ENCODE measurements at regions not wholly inside any gene's neighbourhood (a gene's known extent, or its start where the extent isn't known, plus 50 kb on each side); places are given as distances from the start of the nearest gene placed in this dataset.

DNA sequence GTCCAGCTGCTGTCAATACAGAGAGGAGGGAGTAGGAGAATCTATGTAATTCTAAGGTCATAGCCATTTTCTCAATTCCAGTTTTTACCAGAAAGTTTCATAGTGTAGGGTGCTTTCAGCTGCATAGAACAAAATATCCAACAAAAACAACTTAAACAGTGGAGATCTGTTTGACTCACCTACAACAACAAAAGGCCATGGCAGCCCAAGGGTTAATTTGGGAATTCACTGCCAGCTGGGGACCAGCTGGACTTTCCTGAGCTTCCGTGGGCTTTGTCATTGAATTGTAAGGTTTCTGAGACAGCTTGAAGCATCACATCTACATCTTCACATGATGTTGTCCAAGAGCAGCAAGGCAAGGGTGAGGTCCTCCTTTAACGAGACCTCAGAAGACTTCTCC is 512.7 kb downstream of the IRS1 start:
- TF ChIP-seq POLR2A (IDR thresholded peaks at IDR 0.05; ENCODE audit: low read depth, low read length) (no peak), POLR2AphosphoS5 (IDR thresholded peaks at IDR 0.05; ENCODE audit: low read depth, low read length) (no peak)

Measured in GM12892 (cell line).